ENCODE measurements at regions not wholly inside any gene's neighbourhood (a gene's known extent, or its start where the extent isn't known, plus 50 kb on each side); places are given as distances from the start of the nearest gene placed in this dataset.
A peak's percentile ranks its signal among the peaks of the same experiment; 100 is the strongest.

GRCh38 chr6:147053311-147053921 is 150.8 kb upstream of the STXBP5 start:
- H3K27me3 ChIP-seq = no peaks in the 10 kb centered on the region
- DNase-seq (ENCODE audit: low read depth in 1 of 2, low spot score in 1 of 2) = no peak
- no peaks in the 10 kb centered on the region for H3K36me3 ChIP-seq
- no peak overlapping the region for H3K27ac ChIP-seq
- no peaks in the 10 kb centered on the region for H3K9me3 ChIP-seq (ENCODE audit: low read depth)
- H3K4me1 ChIP-seq (ENCODE audit: low read depth) = no peaks in the 10 kb centered on the region
- TF ChIP-seq CTCF (IDR thresholded peaks at IDR 0.05; ENCODE audit: low read depth, low read length) = no peak
- H3K4me3 ChIP-seq = no peak overlapping the region

GRCh38 chr6:147054158-147054557 is 150.1 kb upstream of the STXBP5 start:
- no peak for DNase-seq (ENCODE audit: low read depth in 1 of 2, low spot score in 1 of 2)
- no peak overlapping the region for H3K4me3 ChIP-seq
- H3K27me3 ChIP-seq = no peaks in the 10 kb centered on the region
- no peak overlapping the region for H3K27ac ChIP-seq
- no peaks in the 10 kb centered on the region for H3K9me3 ChIP-seq (ENCODE audit: low read depth)
- no peaks in the 10 kb centered on the region for H3K36me3 ChIP-seq
- H3K4me1 ChIP-seq (ENCODE audit: low read depth) = no peaks in the 10 kb centered on the region
- no peak for TF ChIP-seq CTCF (IDR thresholded peaks at IDR 0.05; ENCODE audit: low read depth, low read length)

GRCh38 chr6:147054871-147055270 is 149.3 kb upstream of the STXBP5 start:
- H3K27me3 ChIP-seq = no peaks in the 10 kb centered on the region
- no peak overlapping the region for H3K4me3 ChIP-seq
- H3K4me1 ChIP-seq (ENCODE audit: low read depth) = no peaks in the 10 kb centered on the region
- H3K27ac ChIP-seq = no peak overlapping the region
- peak in 1 of 2 donors; percentile 10 for DNase-seq (ENCODE audit: low read depth in 1 of 2, low spot score in 1 of 2)
- no peak for TF ChIP-seq CTCF (IDR thresholded peaks at IDR 0.05; ENCODE audit: low read depth, low read length)
- H3K36me3 ChIP-seq = no peaks in the 10 kb centered on the region
- no peaks in the 10 kb centered on the region for H3K9me3 ChIP-seq (ENCODE audit: low read depth)

GRCh38 chr6:147055821-147056392 is 148.3 kb upstream of the STXBP5 start:
- Histone ChIP-seq H3K9me3 (ENCODE audit: low read depth) (no peaks in the 10 kb centered on the region), H3K4me1 (ENCODE audit: low read depth) (no peaks in the 10 kb centered on the region), H3K27ac (no peak overlapping the region), H3K4me3 (no peak overlapping the region), H3K27me3 (no peaks in the 10 kb centered on the region), H3K36me3 (no peaks in the 10 kb centered on the region)
- DNase-seq (ENCODE audit: low read depth in 1 of 2, low spot score in 1 of 2) = no peak
- no peak for TF ChIP-seq CTCF (IDR thresholded peaks at IDR 0.05; ENCODE audit: low read depth, low read length)

GRCh38 chr6:147057188-147057587 is 147.0 kb upstream of the STXBP5 start:
- Histone ChIP-seq H3K27me3 (no peaks in the 10 kb centered on the region), H3K4me3 (no peak overlapping the region), H3K36me3 (no peaks in the 10 kb centered on the region), H3K4me1 (ENCODE audit: low read depth) (no peaks in the 10 kb centered on the region), H3K9me3 (ENCODE audit: low read depth) (no peaks in the 10 kb centered on the region), H3K27ac (no peak overlapping the region)
- no peak for TF ChIP-seq CTCF (IDR thresholded peaks at IDR 0.05; ENCODE audit: low read depth, low read length)
- no peak for DNase-seq (ENCODE audit: low read depth in 1 of 2, low spot score in 1 of 2)

Measured in cardiac muscle cell (in vitro differentiated cells and primary cell).